WTC11 (cell line): ENCODE measurements at regions not wholly inside any gene's neighbourhood (a gene's known extent, or its start where the extent isn't known, plus 50 kb on each side); places are given as distances from the start of the nearest gene placed in this dataset.

ENCODE experiments used
- ATAC-seq: fragments of 200-7000 bp; cut with Tn5 transposase; 2 replicates; pipeline ENCODE4 v1.10.0; 2021; ENCODE audit warnings: mild to moderate bottlenecking, moderate library complexity
- CTCF ChIA-PET: fragments of 300-600 bp; sonication (Branson Sonifier 250); formaldehyde crosslinking; loops from one replicate; lab custom pipeline; 2021; ENCODE audit warnings: antibody characterized with exemption; lab: Charles Lee
- POLR2A ChIA-PET: fragments of 350-600 bp; sonication (Branson Sonifier 250); formaldehyde crosslinking; loops from one replicate; lab custom pipeline; 2021; ENCODE audit warnings: antibody characterized with exemption; lab: Charles Lee
- DNase-seq: peaks from one replicate; pipeline ENCODE4 v3.0.0; 2021; ENCODE audit warnings: low spot score
- H3K27ac Mint-ChIP-seq: 2 replicates; pipeline ENCODE4 v1.8.0; 2021; ENCODE audit warnings: mixed read lengths
- H3K27me3 Mint-ChIP-seq: 2 replicates; pipeline ENCODE4 v1.8.0; 2021; ENCODE audit warnings: low read depth, mild to moderate bottlenecking, moderate library complexity, mixed read lengths
- H3K36me3 Mint-ChIP-seq: 2 replicates; pipeline ENCODE4 v1.8.0; 2021; ENCODE audit warnings: mixed read lengths
- H3K4me1 Mint-ChIP-seq: 2 replicates; pipeline ENCODE4 v1.8.0; 2022; ENCODE audit warnings: mixed read lengths
- H3K4me3 Mint-ChIP-seq: 2 replicates; pipeline ENCODE4 v1.8.0; 2021; ENCODE audit warnings: mild to moderate bottlenecking, moderate library complexity, mixed read lengths
- H3K9me3 Mint-ChIP-seq: 2 replicates; pipeline ENCODE4 v1.8.0; 2021; ENCODE audit warnings: mixed read lengths
- ATF1 ChIP-seq: sonication (generic); formaldehyde crosslinking; IDR thresholded peaks from 2 replicates; pipeline ENCODE4 v1.8.1; 2023; ENCODE audit warnings: mild to moderate bottlenecking, moderate library complexity, missing genetic modification reagents
- E2F5 ChIP-seq: sonication (generic); formaldehyde crosslinking; IDR thresholded peaks from 2 replicates; pipeline ENCODE4 v1.8.1; 2022; ENCODE audit warnings: mild to moderate bottlenecking, moderate library complexity, missing genetic modification reagents
- ELF4 ChIP-seq: sonication (generic); formaldehyde crosslinking; IDR thresholded peaks from 2 replicates; pipeline ENCODE4 v1.8.1; 2022; ENCODE audit warnings: low read depth, mild to moderate bottlenecking, moderate library complexity, missing genetic modification reagents
- GABPB1 ChIP-seq: sonication (generic); formaldehyde crosslinking; IDR thresholded peaks from 2 replicates; pipeline ENCODE4 v1.8.1; 2023; ENCODE audit warnings: mild to moderate bottlenecking, missing genetic modification reagents
- HMGA2 ChIP-seq: fragments of 250-450 bp; sonication (Bioruptor Pico); IDR thresholded peaks from 2 replicates; pipeline ENCODE4 v1.4.0; 2021; ENCODE audit warnings: mild to moderate bottlenecking, moderate library complexity
- KAT7 ChIP-seq: sonication (generic); formaldehyde crosslinking; IDR thresholded peaks from 2 replicates; pipeline ENCODE4 v1.8.1; 2023; ENCODE audit warnings: missing genetic modification reagents, mild to moderate bottlenecking, borderline replicate concordance
- SMAD4 ChIP-seq: sonication (generic); formaldehyde crosslinking; IDR thresholded peaks from 2 replicates; pipeline ENCODE4 v1.8.0; 2022; ENCODE audit warnings: mild to moderate bottlenecking, missing genetic modification reagents
- SOX15 ChIP-seq: fragments of 250-450 bp; sonication (Bioruptor Pico); IDR thresholded peaks from 2 replicates; pipeline ENCODE4 v1.9.0; 2021; ENCODE audit warnings: mild to moderate bottlenecking
- STAT6 ChIP-seq: sonication (generic); formaldehyde crosslinking; conservative IDR thresholded peaks from 2 replicates; pipeline ENCODE4 v1.8.1; 2023; ENCODE audit warnings: mild to moderate bottlenecking, low read depth, missing genetic modification reagents, moderate library complexity
- TCF7 ChIP-seq: sonication (generic); formaldehyde crosslinking; IDR thresholded peaks from 2 replicates; pipeline ENCODE4 v1.8.0; 2022; ENCODE audit warnings: mild to moderate bottlenecking, low read depth, missing genetic modification reagents, moderate library complexity
- ZMAT4 ChIP-seq: fragments of 250-450 bp; sonication (Bioruptor Pico); IDR thresholded peaks from 2 replicates; pipeline ENCODE4 v1.9.0; 2021; ENCODE audit warnings: mild to moderate bottlenecking
- ZNF219 ChIP-seq: sonication (generic); formaldehyde crosslinking; IDR thresholded peaks from 2 replicates; pipeline ENCODE4 v1.8.0; 2023; ENCODE audit warnings: missing genetic modification reagents, mild to moderate bottlenecking, borderline replicate concordance
- ZNF281 ChIP-seq: sonication (generic); formaldehyde crosslinking; IDR thresholded peaks from 2 replicates; pipeline ENCODE4 v1.8.0; 2023; ENCODE audit warnings: mild to moderate bottlenecking, missing genetic modification reagents
- ZNF423 ChIP-seq: fragments of 250-450 bp; sonication (Bioruptor Pico); IDR thresholded peaks from 2 replicates; pipeline ENCODE4 v2.1.2; 2022; ENCODE audit warnings: mild to moderate bottlenecking, moderate library complexity
- ZNF512 ChIP-seq: sonication (generic); formaldehyde crosslinking; IDR thresholded peaks from 2 replicates; pipeline ENCODE4 v1.8.1; 2022; ENCODE audit warnings: missing genetic modification reagents, borderline replicate concordance
- ZNF532 ChIP-seq: fragments of 250-450 bp; sonication (Bioruptor Pico); IDR thresholded peaks from 2 replicates; pipeline ENCODE4 v1.9.0; 2021; ENCODE audit warnings: mild to moderate bottlenecking, borderline replicate concordance

GRCh38 chr6:153251326-153251725 lies 120.2 kb upstream of the RGS17 start:
- Mint-ChIP-seq H3K27ac (no peak overlapping the region), H3K4me1 (no peaks in the 10 kb centered on the region), H3K9me3 (no peaks in the 10 kb centered on the region), H3K27me3 (no peaks in the 10 kb centered on the region), H3K4me3 (no peak overlapping the region), H3K36me3 (no peaks in the 10 kb centered on the region)
- no peak for ATAC-seq
- ChIA-PET POLR2A (no interaction called here), CTCF (interaction anchor here (1.4 kb wide), 1 partner anchor 252 kb away, joined by 3 read pairs; no protein-coding TSS in a partner anchor)
- TF ChIP-seq ZNF423 (no peak), ZNF532 (no peak), ZNF219 (CRISPR knock-in tag) (no peak), ZNF512 (CRISPR knock-in tag) (no peak), TCF7 (CRISPR knock-in tag) (no peak), ZMAT4 (CRISPR knock-in tag) (no peak), STAT6 (CRISPR knock-in tag) (no peak), GABPB1 (no peak), ELF4 (CRISPR knock-in tag) (no peak)
- no peak for DNase-seq

GRCh38 chr6:153237670-153238069 lies 106.6 kb upstream of the RGS17 start:
- no peak overlapping the region for H3K27ac Mint-ChIP-seq
- ATAC-seq (no peak), DNase-seq (no peak)
- ChIA-PET POLR2A (no interaction called here), CTCF (interaction anchor here (1.2 kb wide), 1 partner anchor 316 kb away, joined by 3 read pairs; no protein-coding TSS in a partner anchor)
- no peaks in the 10 kb centered on the region for H3K36me3 Mint-ChIP-seq
- no peaks in the 10 kb centered on the region for H3K27me3 Mint-ChIP-seq
- no peaks in the 10 kb centered on the region for H3K4me1 Mint-ChIP-seq
- no peak overlapping the region for H3K4me3 Mint-ChIP-seq
- H3K9me3 Mint-ChIP-seq: peaks cover 17% of the 10 kb centered on the region
- TF ChIP-seq E2F5: no peak
- no peak for TF ChIP-seq ATF1 (CRISPR knock-in tag)
- TF ChIP-seq ZMAT4 (CRISPR knock-in tag): no peak
- TF ChIP-seq ZNF532: no peak
- TF ChIP-seq HMGA2: no peak
- no peak for TF ChIP-seq KAT7 (CRISPR knock-in tag)
- TF ChIP-seq SMAD4 (CRISPR knock-in tag): no peak
- no peak for TF ChIP-seq SOX15
- TF ChIP-seq ZNF281 (CRISPR knock-in tag): no peak
